ENCODE measurements at regions not wholly inside any gene's neighbourhood (a gene's known extent, or its start where the extent isn't known, plus 50 kb on each side); places are given as distances from the start of the nearest gene placed in this dataset.
"Not testable (repeated sequence)": the region's sequence is repeated elsewhere in the genome, so short reads cannot be mapped to it uniquely, and the experiment has no call there.

DNA sequence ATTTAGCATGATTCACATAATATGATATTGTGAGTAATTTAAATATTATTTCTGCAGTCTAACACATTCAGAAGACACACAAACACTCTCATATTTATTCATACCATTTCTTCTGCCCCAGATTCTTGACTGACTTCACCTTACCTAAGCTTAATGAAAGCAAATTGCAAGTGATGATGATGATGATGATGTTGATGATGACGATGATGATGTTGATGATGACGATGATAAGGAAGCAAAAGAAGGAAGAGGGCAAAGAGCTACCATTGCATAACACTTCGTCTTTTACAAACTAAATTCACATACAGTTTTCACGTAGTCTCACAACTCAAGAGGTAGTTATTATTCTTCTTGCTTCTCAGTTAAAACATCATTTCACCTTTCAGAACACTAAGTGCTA, 404.7 kb downstream of the NAF1 start:
- DNase-seq (ENCODE audit: low spot score) = no peak

DNA sequence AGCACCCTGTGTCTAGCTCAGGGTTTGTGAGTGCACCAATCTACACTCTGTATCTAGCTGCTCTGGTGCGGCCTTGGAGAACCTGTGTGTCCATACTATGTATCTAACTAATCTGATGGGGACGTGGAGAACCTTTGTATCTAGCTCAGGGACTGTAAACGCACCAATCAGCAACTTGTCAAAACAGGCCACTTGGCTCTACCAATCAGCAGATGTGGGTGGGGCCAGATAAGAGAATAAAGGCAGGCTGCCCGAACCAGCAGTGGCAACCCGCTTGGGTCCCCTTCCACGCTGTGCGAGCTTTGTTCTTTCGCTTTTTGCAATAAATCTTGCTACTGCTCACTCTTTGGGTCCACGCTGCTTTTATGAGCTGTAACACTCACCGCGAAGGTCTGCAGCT, 426.5 kb downstream of the NAF1 start:
- not testable (repeated sequence) for DNase-seq (ENCODE audit: low spot score)

More for the DNA sequence above, 404.7 kb downstream of the NAF1 start:
- TF ChIP-seq, protein P1, sequence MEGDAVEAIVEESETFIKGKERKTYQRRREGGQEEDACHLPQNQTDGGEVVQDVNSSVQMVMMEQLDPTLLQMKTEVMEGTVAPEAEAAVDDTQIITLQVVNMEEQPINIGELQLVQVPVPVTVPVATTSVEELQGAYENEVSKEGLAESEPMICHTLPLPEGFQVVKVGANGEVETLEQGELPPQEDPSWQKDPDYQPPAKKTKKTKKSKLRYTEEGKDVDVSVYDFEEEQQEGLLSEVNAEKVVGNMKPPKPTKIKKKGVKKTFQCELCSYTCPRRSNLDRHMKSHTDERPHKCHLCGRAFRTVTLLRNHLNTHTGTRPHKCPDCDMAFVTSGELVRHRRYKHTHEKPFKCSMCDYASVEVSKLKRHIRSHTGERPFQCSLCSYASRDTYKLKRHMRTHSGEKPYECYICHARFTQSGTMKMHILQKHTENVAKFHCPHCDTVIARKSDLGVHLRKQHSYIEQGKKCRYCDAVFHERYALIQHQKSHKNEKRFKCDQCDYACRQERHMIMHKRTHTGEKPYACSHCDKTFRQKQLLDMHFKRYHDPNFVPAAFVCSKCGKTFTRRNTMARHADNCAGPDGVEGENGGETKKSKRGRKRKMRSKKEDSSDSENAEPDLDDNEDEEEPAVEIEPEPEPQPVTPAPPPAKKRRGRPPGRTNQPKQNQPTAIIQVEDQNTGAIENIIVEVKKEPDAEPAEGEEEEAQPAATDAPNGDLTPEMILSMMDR (IDR thresholded peaks at IDR 0.05; ENCODE audit: extremely low read depth, missing control alignments) = no peak

DNA sequence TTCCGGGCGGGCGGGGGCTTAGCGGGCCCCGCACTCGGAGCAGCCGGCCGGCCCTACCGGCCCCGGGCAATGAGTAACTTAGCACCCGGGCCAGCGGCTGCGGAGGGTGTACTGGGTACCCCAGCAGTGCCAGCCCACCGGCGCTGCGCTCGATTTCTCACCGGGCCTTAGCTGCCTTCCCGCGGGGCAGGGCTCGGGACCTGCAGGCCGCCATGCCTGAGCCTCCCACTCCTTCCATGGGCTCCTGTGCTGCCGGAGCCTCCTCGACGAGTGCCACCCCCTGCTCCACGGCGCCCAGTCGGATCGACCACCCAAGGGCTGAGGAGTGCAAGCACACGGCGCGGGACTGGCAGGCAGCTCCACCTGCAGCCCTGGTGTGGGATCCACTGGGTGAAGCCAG, 427.1 kb downstream of the NAF1 start:
- not testable (repeated sequence) for DNase-seq (ENCODE audit: low spot score)

DNA sequence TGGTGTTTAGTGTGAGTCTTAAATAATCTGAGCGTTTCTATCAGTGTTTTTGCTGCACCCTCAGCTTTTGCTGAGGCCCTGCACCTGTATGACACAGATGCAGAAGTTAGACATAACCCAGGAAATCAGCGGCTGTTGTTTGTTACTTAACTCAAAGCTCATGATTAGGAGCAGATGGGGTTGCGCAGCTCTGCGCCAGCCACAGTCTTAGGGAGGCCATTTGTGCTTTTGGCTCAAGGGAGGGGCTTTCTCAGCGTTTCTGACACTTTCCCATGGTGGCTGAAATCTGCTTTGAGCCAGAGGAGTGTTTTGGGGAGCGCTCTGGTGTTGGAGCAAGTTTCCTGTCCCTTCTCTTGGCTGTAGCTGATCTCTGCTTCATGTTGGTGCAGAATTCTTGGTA, 433.8 kb downstream of the NAF1 start:
- DNase-seq (ENCODE audit: low spot score) = no peak
- TF ChIP-seq, protein P1 (IDR thresholded peaks at IDR 0.05; ENCODE audit: extremely low read depth, missing control alignments) = no peak

DNA sequence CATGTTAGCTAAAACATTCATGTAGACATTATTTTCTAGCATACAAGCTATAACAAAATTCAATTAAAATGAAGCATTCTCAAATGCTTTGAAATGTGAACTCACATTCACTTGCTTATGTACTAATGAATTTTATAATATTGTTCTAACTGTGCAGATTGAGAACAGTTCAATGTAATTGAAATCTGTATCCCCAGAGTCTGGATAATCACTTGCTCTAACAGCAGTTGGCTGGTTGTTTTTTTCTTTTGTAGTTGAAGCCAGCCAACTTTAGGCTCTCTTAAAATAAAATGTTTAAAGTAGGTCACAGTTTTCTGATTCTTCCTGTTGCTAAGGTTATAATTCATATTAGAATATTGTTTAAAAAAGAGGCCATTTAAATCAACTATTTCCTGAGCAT, 438.9 kb downstream of the NAF1 start:
- TF ChIP-seq, protein P1 (IDR thresholded peaks at IDR 0.05; ENCODE audit: extremely low read depth, missing control alignments) = no peak

DNA sequence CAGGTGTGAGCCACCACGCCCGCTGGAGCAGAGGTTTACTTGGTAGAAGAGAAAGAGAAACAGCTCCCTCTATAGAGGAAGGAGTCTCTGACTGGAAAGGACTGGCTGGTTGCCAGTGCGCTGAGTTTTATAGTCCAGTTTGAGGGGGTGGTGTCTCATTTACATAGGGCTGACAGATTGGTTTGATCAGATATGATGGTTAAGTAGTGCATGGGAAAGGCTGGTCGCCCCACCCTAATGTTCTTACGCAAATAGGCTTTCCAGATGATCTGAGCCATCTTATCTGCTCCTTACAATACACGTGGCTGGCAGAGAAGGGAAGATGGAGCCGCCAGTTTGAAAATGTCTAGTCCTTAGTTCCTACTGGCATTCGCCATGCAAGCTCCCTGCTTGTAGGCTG, 439.5 kb downstream of the NAF1 start:
- TF ChIP-seq, protein P1 (IDR thresholded peaks at IDR 0.05; ENCODE audit: extremely low read depth, missing control alignments) = no peak
- DNase-seq (ENCODE audit: low spot score) = no peak

More for the DNA sequence above, 438.9 kb downstream of the NAF1 start:
- DNase-seq (ENCODE audit: low spot score) = no peak

DNA sequence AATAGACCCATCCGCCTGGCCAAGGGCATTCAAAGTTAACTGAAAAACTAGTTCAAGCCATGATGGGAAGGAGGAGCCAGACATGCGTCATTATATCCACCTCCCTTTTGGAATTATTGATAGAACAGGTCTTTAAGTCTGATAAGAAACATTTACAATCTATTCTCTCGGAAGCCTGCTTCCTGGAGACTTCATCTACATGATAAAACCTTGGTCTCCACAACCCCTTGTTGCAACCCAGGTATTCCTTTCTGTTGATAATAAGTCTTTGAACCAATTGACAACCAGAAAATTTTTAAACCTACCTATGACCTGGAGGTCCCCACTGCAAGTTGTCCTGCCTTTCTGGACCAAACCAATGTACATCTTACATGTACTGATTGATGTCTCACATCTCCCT, 451.3 kb downstream of the NAF1 start:
- TF ChIP-seq, protein P1 (IDR thresholded peaks at IDR 0.05; ENCODE audit: extremely low read depth, missing control alignments) = no peak
- DNase-seq (ENCODE audit: low spot score) = no peak

DNA sequence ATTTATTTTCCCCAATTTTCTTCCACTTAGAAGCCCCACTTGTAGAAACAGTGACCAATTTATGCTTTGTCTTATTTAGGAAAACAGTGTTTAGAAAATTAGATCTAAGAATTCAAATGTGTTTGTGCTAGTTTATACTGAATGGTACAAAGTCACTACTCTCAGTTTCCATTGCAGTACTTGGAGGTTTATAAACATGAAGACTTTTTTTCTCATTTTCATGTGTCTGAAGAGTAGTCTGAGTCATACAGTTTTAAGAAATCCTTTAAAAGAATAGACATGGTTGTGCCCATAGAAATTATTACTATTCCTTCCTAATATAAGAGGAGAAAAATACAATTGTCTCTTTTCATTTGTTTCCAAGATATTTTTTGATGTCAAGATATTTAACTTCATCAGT, 458.7 kb downstream of the NAF1 start:
- TF ChIP-seq, protein P1 (IDR thresholded peaks at IDR 0.05; ENCODE audit: extremely low read depth, missing control alignments) = no peak
- DNase-seq (ENCODE audit: low spot score) = no peak

DNA sequence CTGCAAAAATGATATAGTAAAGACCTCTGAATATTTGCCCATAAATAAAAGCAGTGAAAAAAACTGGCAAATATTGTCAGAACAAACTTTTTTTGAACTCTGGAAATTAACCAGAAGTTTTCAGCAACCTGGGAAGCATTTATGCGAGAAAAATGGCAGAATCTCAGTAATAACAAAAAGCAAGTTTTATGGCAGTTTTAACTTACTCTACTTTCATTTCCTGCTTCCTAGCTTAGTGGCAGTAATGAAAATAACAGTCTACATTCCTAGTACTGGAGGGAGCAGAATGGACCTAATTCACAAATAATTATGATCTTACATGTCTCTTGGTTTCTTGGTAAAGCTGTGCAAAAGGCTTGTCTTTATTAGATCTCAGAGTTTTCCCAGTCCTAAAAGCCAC, 460.1 kb downstream of the NAF1 start:
- TF ChIP-seq, protein P1 (IDR thresholded peaks at IDR 0.05; ENCODE audit: extremely low read depth, missing control alignments) = no peak
- no peak for DNase-seq (ENCODE audit: low spot score)
